Stimulated activated CD4-positive, alpha-beta T cell treated with anti-CD3 and anti-CD28 coated beads, TNF-alpha, amount 100 ng/mL, for 48 hours (primary cell): ENCODE measurements at regions not wholly inside any gene's neighbourhood (a gene's known extent, or its start where the extent isn't known, plus 50 kb on each side); places are given as distances from the start of the nearest gene placed in this dataset.
"Not testable (repeated sequence)": the region's sequence is repeated elsewhere in the genome, so short reads cannot be mapped to it uniquely, and the experiment has no call there.

Experiments
- DNase-seq, 3 donors: peaks; one replicate each; pipeline ENCODE4 v3.0.0-alpha.2; 2020; ENCODE audit warnings: low read depth in 3 of 3

DNA sequence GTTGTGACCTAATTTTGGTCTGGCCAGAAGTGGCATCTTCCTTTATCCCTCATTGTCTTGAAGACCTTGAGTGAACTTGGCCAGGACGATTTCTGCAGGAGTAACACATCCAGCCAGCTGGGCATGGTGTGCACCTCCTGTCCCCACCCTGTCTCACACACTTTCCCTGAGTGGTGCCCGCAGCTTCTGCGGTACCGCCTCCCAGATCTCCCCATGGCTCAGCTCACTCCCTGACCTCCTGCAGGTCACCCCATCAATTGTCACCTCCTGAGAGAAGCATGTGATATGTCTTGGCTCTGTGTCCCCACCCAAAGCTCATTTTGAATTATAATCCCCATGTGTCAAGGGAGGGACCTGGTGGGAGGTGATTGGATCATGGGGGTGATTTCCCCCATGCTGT lies 50.2 kb upstream of the TP53I11 start:
- DNase-seq = no peak

DNA sequence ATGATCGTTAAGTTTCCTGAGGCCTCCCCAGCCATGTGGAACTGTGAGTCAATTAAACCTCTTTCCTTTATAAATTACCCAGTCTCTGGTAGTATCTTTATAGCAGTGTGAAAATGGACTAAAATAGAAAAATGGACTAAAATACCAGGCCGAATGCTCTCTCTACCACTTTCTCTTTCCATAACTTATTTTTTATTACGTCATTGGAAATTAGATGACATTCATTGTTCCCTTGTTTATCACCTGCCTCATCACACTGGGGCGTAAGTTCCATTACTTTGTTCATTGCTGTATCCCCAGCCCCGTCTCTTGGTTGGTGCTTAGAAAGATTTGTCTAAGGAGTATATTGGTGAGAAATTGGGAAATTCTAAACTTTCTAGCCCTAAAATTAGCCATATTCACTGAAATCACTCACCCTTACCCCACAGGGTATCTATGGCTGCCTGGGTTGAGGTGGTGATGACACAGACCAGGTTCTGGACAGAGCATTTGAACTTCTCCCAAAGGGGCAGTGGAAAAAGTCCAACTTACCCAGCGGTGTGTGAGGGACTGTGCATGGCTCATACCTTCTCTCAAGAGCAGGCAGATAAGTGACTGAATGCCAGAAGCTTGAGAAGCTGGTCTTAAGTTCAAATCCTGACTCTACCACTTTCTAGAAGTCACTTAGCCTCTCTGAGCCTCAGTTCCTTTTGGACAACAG lies 50.9 kb upstream of the TP53I11 start:
- no peak for DNase-seq

DNA sequence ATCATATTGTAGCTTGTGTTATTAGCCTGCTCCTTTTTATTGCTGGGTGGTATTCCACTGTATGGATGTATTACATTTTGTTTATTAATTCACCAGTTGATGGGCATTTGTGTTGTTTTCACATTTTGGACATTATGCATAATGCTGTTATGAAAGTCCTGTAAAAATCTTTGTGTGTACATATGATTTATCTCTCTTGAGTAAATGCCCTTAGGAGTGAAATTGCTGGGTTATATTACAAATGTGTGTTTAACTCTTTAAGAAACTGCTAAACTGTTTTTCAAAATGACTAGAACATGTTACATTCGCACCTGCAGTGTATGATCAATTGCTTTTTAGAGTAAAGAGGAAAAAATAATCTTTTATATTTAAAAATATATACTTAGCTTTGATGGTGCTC lies 54.4 kb upstream of the TP53I11 start:
- no peak for DNase-seq

DNA sequence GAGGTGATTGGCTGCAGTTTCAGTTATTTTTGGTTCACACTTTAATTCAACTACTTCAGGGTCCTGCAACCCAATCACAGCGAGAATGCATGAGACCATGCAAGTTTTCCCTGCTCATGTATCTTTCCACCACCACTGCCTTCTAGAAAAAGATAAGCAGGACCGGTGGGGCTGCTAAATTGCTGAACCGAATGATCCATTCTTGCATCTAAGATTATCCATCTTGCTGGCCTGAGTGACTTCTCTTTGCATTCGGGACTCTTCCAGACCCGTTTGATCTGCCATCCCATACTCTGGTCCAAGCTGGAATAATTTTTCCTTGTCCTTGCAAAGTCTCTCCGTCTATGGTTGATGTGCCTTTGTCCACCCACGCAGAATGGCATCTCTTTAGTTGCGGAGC lies 56.3 kb upstream of the TP53I11 start:
- DNase-seq = no peak

DNA sequence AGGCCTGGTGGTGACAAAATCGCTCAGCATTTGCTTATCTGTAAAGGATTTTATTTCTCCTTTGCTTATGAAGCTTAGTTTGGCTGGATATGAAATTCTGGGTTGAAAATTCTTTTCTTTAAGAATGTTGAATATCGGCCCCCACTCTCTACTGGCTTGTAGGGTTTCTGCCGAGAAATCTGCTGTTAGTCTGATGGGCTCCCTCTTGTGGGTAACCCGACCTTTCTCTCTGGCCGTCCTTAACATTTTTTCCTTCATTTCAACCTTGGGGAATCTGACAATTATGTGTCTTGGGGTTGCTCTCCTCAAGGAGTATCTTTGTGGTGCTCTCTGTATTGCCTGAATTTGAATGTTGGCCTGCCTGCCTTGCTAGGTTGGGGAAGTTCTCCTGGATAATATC lies 65.3 kb upstream of the TP53I11 start:
- DNase-seq = not testable (repeated sequence)

DNA sequence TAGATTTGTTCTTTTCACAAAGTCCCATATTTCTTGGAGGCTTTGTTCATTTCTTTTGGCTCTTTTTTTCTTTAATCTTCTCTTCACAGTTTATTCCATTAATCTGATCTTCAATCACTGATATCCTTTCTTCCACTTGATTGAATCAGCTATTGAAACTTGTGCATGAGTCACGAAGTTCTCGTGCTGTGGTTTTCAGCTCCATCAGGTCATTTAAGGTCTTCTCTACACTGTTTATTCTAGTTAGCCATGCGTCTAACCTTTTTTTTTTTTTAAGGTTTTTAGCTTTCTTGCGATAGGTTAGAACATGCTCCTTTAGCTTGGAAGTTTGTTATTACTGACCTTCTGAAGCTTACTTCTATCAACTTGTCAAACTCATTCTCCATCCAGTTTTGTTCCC lies 65.8 kb upstream of the TP53I11 start:
- DNase-seq = not testable (repeated sequence)

DNA sequence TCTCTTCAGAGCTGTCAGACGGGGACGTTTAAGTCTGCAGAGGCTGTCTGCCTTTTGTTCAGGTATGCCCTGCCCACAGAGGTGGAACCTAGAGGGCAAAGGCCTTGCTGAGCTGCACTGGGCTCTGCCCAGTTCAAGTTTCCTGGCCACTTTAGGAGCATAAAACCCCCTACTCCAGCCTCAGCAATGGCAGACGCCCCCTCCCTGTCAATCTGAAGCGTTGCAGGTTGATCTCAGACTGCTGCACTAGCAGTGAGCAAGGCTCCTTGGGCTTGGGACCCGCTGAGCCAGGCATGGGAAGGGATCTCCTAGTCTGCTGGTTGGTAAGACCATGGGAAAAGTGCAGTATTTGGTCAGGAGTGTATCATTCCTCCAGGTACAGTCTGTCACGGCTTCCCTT lies 66.6 kb upstream of the TP53I11 start:
- DNase-seq = no peak

DNA sequence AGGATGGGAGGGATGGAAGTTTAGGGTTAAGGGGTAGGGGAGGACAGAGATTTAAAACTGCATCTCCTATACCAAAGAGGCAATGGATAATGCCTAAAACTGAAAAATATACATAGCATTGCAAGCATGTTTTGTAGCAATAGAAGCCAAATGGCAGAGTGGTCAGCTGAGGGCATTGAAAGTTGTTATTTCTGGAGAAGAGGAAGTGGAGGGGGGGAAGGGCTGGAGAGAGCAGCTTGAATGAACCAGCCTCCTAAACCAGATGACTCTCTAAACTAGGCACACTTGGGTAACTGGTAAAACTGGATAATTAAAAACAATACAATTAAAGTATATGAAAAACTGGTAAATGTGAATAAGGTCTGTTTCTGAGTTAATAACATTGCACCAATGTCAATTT lies 70.3 kb upstream of the TP53I11 start:
- DNase-seq = no peak

DNA sequence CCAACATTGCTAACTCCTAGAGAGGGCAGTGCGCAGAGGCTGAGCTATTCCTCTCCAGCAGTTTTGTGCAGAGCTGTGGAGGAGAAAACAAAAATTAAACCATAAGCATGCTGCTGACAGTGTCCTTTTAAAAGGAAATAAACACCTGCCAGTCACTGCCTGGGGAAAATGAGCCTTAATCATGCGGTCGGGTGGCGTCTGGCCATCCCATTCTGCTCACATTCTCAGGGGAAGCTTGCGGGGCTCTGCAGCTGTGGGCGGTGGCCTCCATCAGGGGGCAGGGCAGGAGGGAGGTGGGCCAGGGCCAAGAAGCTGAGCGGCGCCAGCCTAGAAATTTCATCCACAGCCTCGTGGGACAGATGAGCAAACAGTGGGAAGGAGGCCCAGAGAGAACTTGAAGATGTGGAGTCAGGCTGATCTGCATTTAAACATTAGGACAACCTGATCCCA lies 71.0 kb upstream of the TP53I11 start:
- DNase-seq = no peak

DNA sequence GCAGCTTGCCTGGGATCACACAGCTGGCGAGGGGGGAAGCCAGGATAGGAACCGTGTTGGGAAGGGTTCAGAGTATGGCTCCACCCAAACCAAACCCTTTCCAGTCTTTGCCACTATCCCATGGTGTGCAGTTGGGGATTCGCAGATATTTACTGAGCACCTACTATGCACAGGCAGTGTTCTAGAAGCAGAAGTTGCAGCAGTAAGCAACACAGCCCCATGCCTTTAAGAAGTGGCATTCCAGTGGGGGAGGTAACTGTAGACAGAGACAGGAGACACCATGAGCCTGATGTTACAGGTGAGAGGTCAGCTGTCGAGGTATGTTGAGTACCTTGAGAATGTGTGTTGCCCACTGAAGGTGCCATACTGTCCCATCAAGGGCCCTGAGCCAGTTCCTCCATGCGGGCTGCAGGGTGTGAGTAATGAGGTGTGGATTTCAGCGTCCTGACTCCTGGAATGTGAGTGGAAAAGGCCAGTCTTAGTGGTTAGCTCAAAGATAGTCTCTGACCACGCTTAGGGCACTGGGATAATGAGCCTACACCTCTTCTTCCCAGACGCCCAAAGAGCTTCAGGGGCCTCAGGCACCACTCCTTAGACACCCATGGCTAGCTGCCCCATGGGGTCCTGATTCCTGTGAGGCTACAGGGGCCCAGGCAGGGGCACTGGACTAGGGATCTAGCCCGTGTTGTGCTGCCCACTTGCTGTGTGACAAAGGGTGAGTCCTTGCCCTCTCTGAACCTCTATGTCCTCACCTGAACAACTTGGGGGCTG lies 71.8 kb upstream of the TP53I11 start:
- no peak for DNase-seq

DNA sequence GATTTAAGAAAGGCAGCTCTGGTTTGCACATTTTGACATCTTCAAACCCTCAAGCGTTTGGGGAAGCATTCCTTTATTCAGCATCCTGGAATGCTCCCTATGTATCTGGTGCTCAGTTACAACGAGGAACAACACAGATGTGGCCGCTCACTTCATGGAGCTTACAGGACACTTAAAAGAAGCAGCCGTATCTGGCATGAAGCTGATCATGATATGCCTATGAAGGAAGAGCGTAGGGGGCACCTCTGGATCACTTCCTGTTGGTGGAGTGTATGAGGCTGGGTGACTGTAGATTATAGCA lies 72.3 kb upstream of the TP53I11 start:
- no peak for DNase-seq

DNA sequence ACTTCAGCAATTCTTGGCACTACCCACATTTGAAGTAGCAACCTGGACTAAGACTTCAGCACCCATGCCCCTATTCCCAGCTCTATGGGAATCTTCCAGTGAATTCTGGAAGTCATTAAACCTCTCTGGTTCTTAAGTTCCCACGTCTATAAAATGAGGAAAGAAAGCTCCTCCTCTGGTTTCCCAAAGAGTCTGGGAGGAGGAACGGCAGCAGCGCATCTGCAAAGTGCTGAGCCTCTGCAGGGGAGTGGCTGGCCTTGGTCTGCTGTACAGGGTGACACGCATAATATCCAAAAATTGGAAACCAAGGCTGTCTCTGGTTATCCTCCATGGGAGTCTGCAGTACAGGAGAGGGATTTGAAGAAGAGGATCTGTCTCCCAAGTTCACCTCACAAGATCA lies 73.6 kb upstream of the TP53I11 start:
- DNase-seq = no peak

DNA sequence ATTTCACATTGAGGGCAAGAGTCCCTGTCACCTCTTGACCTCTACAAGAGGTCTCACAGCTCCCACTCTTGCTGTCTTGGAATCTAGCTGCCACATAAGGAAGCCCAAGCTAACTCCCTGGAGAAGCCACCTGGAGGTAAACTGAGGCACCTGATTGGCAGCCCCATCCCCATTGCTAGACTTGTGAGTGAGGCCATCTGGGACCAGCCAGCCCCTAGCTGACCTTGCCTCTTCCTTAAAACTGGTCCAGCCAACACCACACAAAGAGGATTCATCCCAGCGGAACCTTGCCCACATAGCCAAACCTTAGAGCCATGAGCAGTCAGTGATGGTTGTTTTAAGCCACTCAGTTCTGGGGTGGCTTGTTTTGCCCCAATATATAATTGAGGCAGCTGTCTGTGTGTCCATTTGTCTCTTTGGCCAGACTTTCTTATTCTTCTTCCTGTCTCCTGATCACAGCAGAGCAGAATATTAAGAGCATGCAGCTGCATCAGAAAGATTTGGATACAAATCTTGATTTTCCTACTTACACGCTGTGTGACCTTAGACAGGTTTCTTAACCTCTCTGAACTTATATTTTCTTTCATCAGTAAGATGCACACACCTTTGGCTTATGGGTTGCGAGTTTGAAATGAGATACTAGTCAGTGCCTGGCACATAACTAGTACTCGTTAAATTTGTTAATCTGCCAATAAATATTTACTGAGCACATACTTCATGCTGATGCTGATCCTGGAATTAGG lies 74.3 kb upstream of the TP53I11 start:
- DNase-seq = no peak

DNA sequence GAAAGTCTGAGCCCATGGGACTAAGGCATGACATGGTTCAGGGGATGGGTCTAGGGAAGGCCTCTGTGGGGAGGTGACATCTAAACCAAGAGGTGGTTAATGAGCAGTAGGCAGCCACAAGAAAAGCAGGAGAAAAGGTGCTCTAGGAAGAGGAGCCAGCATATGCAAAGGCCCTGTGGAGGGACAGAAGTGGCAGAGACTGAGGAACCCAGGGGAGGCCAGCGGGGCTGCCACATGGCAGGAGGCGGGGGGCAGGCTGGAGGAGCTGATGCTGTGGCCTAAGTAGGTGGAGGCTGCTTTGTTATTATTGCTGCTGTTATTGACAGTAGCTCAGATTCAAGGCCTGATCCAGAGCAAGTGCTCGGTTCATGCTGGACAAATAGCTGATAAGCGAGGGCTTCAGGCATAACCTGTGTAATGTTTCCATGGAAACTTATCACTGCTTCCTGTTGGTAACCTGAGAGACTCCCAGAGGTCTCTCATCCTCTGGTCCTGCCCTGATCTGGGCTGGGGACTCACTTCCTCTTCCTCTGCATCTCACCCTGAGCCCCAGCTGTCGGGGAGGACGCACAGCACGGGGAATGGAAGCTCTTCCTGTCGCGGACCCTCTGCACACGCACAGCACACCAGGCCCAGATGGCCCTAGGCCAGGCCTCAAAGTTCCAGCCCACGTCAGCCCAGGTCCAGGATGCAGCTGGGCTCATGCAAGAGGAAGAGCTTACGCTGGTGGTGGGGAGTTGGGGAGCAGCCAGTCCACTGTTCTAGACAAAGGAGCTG lies 75.2 kb upstream of the TP53I11 start:
- DNase-seq = no peak

DNA sequence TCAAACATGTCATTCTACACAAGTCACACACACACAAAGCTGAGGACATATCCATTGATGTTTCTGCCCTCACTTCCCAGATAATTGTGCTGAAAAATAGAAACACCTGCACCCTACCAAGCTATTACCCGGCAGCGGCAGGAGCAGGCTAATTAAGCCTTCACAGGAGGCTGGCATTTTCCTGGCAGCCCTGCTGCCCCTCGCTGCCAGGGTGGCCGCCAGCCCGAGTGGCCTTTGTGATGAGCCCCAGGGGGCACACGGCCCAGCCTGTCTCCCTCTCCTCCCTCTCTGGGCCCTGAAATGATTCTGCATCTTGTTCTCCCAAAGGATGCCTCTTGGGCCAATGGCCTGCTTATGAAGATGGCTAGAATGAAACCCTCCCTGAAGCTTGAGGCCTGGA lies 76.2 kb upstream of the TP53I11 start:
- no peak for DNase-seq

DNA sequence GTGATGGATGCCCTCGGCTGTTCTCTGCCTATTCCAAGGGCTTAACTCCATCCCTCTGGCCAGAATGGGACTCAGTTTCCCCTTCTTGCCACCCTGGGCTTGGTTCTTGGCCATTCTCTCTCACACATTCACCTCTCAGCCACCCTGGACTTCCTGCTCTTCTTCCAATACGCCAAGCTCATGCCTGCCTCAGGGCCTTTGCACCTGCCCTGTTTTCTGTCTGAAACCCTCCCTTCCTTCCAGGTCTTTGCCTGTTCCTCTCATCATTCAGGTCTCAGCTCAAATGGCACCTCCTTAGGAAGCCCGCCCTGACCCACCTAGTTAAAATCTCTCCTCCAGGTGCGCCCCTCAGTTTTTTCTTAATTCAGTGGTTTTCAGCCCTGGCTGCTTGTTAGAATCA lies 76.6 kb upstream of the TP53I11 start:
- DNase-seq = no peak

DNA sequence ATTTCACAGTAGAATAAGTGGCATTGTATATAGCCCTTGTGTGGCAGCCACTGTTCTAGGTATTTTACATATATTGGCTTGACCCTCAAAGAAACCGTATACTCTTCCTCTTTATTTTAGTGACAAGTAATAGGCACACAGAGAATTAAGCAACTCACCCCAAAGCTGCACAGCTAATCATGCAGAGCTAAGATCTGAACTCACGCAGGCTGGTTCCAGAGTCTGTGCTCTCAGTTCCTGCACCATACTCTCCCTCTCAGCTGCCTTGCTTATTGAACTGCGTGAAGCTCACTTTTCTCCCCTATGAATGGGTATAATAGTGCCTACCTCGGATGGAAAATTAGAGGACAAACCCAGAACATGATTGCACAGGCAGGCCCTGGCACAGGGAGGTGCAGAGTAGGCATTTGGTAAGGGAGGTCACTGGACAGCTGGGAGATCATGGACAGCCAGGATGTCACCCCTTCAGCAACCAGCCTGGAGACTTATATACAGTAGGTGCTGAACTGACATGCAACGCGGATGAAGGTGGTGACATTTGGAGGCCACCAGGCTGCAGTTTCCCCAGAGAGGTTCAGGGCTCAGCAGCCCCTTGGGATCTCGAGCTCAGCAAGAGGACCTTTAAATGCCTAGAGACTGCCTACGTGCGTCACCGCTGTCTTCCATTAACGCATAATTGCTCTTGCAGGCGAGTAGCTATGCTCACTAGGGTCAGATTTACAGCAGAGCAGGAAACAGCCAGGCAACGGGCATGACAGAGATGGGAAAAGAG lies 78.4 kb upstream of the TP53I11 start:
- DNase-seq = no peak

DNA sequence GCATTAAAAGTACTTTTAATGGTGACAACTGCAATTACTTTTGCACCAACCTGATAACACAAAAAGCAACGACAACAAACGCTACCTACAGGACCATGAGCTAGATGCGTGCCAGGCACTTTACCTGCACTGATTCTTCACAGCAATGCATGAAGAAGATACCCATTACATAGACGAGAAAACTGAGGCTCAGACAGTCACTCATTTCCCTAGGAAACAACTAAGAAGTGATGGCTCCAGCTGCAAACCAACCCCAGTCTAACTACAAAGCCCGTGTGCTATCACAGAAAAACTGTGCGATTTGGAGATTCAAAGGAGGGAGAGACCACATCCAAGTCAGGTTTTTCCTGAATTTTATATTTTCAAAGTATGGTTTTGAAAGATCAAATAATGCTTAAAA lies 80.1 kb upstream of the TP53I11 start:
- no peak for DNase-seq

DNA sequence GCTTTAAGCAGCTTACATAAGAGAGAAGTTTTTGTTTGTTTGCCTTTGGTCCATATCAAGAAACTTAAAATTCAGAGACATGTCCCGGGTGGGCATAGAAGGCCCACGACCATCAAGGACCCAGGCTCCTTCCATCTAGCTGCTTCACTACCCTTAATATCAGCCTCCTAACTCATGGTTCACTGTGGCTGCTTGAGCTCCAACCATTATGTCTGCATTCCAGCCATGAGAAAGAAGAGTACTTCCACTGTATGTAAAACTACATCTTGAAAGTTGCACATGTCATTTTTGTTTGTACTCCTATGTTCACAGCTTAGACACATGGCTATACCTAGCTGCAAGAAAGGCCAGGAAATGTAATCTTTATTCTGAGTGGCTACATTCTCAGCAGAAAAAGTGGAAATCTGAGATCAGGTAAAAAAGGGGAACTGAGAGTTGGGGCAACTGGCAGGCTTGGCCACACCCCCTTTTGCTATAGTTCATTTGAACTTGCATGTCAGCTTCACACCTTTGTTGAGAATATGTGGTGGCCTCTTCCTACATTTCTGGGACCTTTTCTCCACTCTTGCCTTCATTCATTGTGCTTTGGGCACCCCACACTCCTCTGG lies 81.3 kb upstream of the TP53I11 start:
- no peak for DNase-seq

DNA sequence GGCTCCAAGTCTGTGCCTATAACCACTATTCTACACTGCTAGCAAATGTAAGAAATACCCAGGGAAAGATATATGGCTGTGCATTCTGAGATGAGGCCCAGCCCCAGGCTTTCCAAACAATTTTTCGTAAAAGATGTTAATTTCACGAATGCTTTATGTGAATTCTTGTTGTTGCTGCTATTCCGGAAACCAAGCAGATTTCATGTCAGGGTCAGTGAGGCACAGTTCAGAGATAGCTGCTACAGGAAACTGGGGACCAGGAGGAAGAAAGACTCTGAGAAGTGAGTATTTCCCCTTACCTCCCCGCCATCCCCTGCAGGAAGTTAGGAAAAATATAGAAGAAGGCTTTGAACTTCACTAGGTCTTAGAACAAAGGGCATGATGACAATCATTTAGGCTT lies 84.7 kb upstream of the TP53I11 start:
- no peak for DNase-seq

DNA sequence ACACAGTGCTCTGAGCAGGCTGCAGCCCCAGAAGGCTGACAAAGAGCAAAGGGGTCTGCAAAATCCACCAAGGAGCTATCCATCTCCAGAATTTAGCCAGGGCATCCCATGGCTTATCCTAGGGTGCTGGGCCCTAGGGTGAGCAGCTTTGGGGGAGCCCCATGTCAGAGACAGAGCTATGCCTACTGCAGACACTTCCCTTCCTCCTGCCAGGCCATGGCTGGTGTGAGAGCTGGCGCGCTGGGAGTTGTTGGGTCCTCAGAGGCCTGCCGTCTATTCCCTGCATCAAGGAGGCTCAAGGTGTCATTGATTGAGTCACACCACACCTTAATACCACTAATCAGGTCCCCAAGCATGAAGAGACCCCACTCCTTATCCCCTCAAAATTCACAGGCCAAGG lies 85.3 kb upstream of the TP53I11 start:
- no peak for DNase-seq
